ENCODE measurements at regions not wholly inside any gene's neighbourhood (a gene's known extent, or its start where the extent isn't known, plus 50 kb on each side); places are given as distances from the start of the nearest gene placed in this dataset.
"Not testable (repeated sequence)": the region's sequence is repeated elsewhere in the genome, so short reads cannot be mapped to it uniquely, and the experiment has no call there.

DNA sequence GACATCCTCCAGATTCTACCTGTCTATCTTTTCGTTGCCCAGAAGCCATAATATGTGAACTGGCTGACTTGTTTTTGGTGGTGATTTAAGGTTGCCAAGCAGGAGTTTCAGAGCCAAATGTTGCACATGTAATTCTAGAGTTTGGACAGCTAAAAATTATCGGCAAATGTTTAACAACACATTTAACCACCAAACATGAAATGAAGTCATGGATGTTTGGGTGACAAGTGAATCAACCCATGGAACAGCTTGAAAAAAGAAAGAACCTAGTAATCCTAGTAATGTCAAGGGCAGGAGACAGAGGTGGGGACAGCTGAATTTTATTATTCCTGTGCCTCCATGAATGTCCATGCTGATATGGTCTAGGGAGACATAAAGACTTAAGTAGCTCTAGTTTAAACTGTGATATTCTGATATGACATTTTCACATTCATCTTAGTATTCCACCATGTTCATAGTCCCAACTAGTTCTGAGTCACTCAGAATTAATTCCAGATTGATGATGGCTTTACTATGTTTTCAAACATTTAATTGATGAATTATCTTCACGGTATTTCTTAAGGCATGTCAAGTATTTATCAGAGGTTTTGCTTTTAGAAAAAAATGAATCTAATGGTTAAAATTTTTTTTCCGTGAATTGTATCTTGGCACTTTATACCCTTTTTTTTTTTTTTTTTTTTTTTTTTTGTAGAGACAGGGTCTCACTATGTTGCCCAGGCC, 101.7 kb downstream of the SOCS6 start:
- ChIA-PET POLR2A (interaction anchor here (0.6 kb wide), 1 partner anchor 27 kb away, joined by 4 read pairs; no protein-coding TSS in a partner anchor), CTCF (no interaction called here)
- H3K4me3 ChIP-seq (ENCODE audit: low read depth, low read length), result no peak overlapping the region
- peak; percentile 46 for DNase-seq (ENCODE audit: low read depth, low spot score)
- TF ChIP-seq CTCF (IDR thresholded peaks at IDR 0.05; ENCODE audit: insufficient read depth, low read length, missing control alignments), result no peak

DNA sequence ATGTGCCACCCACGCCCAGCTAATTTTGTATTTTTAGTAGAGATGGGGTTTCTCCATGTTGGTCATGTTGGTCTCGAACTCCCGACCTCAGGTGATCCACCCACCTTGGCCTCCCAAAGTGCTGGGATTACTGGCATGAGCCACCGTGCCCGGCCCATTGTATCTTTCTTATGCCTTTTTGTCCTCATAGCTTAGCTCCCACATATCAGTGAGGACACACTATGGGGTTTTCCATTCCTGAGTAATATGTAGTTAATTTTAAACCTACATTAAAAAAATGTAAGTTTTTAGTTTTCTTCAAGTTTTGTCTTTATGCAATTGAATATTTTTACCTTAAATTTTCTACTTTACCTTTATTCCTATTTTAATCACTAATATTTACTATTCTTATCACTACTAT, 100.2 kb downstream of the SOCS6 start:
- DNase-seq (ENCODE audit: low read depth, low spot score); POLR2A ChIA-PET: not testable (repeated sequence)

GRCh38 chr18:70387027-70387426, 98.2 kb downstream of the SOCS6 start:
- no peak for DNase-seq (ENCODE audit: low read depth, low spot score)
- POLR2A ChIA-PET, result no interaction called here
- CTCF ChIA-PET, result no interaction called here
- no peak overlapping the region for H3K4me3 ChIP-seq (ENCODE audit: low read depth, low read length)
- no peak for TF ChIP-seq CTCF (IDR thresholded peaks at IDR 0.05; ENCODE audit: insufficient read depth, low read length, missing control alignments)

More for the DNA sequence above, 100.2 kb downstream of the SOCS6 start:
- H3K4me3 ChIP-seq (ENCODE audit: low read depth, low read length); CTCF ChIA-PET: not testable (repeated sequence)

GRCh38 chr18:70386582-70386981, 97.7 kb downstream of the SOCS6 start:
- DNase-seq (ENCODE audit: low read depth, low spot score), result no peak
- POLR2A ChIA-PET, result no interaction called here
- CTCF ChIA-PET, result no interaction called here
- no peak overlapping the region for H3K4me3 ChIP-seq (ENCODE audit: low read depth, low read length)
- TF ChIP-seq CTCF (IDR thresholded peaks at IDR 0.05; ENCODE audit: insufficient read depth, low read length, missing control alignments), result no peak

- no peak for DNase-seq (ENCODE audit: low read depth, low spot score)
- no peak for TF ChIP-seq CTCF (IDR thresholded peaks at IDR 0.05; ENCODE audit: insufficient read depth, low read length, missing control alignments)
- no peak overlapping the region for H3K4me3 ChIP-seq (ENCODE audit: low read depth, low read length)
- ChIA-PET POLR2A (no interaction called here), CTCF (no interaction called here)
These were observed 96.6 kb downstream of the SOCS6 start for GRCh38 chr18:70385474-70385873.

DNA sequence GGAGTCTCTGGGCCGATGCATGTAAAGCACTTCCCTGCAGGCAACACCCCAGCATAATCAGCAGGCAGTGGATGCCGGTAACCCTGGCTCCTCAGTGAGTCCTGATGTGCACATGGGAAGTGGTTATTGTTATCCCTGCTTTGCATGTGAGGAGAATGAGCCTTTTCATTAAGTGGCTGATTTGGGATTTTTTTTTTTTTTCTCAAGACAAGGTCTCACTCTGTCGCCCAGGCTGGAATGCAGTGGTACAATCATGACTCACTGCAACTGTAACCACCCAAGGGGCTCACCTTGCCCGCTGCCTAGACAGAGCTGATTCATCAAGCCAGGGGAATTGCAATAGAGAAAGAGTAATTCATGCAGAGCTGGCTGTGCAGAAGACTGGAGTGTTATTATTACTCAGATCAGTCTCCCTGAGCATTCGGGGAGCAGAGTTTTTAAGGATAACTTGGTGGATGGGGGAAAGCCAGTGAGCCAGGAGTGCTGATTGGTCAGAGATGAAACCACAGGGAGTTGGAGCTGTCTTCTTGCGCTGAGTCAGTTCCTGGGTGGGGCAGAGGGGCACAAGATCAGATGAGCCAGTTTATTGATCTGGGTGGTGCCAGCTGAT, 95.4 kb downstream of the SOCS6 start:
- ChIA-PET POLR2A (interaction anchor here (1.0 kb wide), 1 partner anchor 27 kb away, joined by 3 read pairs; no protein-coding TSS in a partner anchor), CTCF (interaction anchor here (1.0 kb wide), 1 partner anchor 212 kb away, joined by 3 read pairs; no protein-coding TSS in a partner anchor)
- TF ChIP-seq CTCF (IDR thresholded peaks at IDR 0.05; ENCODE audit: insufficient read depth, low read length, missing control alignments), result no peak
- H3K4me3 ChIP-seq (ENCODE audit: low read depth, low read length), result peak overlapping the region; percentile 9; the same call in 1 of the 2 replicates
- peak; percentile 40 for DNase-seq (ENCODE audit: low read depth, low spot score)

All from AG04449 (cell line).